GM12874 (cell line): ENCODE measurements at regions not wholly inside any gene's neighbourhood (a gene's known extent, or its start where the extent isn't known, plus 50 kb on each side); places are given as distances from the start of the nearest gene placed in this dataset.

Experiments used
- CTCF ChIP-seq: IDR thresholded peaks from 2 replicates; pipeline ENCODE4 v1.5.1; 2011; ENCODE audit warnings: low read depth, mild to moderate bottlenecking, control low read depth, low read length, moderate library complexity; ENCODE audit not compliant: insufficient read depth

GRCh38 chr3:86738684-86739083 lies 252.3 kb downstream of the VGLL3 start:
- TF ChIP-seq CTCF = no peak

GRCh38 chr3:86737517-86737916 lies 253.4 kb downstream of the VGLL3 start:
- TF ChIP-seq CTCF = no peak

- TF ChIP-seq CTCF = no peak
Measured at GRCh38 chr3:86733257-86733656, 257.7 kb downstream of the VGLL3 start.

GRCh38 chr3:86731501-86731901 lies 259.4 kb downstream of the VGLL3 start:
- TF ChIP-seq CTCF = no peak

GRCh38 chr3:86723433-86723832 lies 267.5 kb downstream of the VGLL3 start:
- TF ChIP-seq CTCF = no peak

- TF ChIP-seq CTCF = no peak
Measured at GRCh38 chr3:86711634-86712033, 279.3 kb downstream of the VGLL3 start.

- no peak for TF ChIP-seq CTCF
Measured at GRCh38 chr3:86708893-86709292, 282.1 kb downstream of the VGLL3 start.

GRCh38 chr3:86702381-86702958 lies 288.5 kb downstream of the VGLL3 start:
- peak; percentile 39; the same call in 1 of the 2 replicates for TF ChIP-seq CTCF
